Activated naive CD4-positive, alpha-beta T cell treated with anti-CD3 and anti-CD28 coated beads for 36 hours (primary cell): ENCODE measurements at regions not wholly inside any gene's neighbourhood (a gene's known extent, or its start where the extent isn't known, plus 50 kb on each side); places are given as distances from the start of the nearest gene placed in this dataset.

Source experiments
- CTCF ChIA-PET: fragments of 350-600 bp; sonication (Branson Sonifier 250); formaldehyde crosslinking; loops from one replicate; lab custom pipeline; 2021; ENCODE audit warnings: antibody characterized with exemption; lab: Charles Lee
- DNase-seq: peaks from one replicate; pipeline ENCODE4 v3.0.0-alpha.2; 2020
- H3K27ac Mint-ChIP-seq: one replicate; pipeline ENCODE4 v1.8.0; 2021; ENCODE audit warnings: mild to moderate bottlenecking, mixed read lengths
- H3K27me3 Mint-ChIP-seq: one replicate; pipeline ENCODE4 v1.8.0; 2021; ENCODE audit warnings: low read depth, mixed read lengths
- H3K36me3 Mint-ChIP-seq: one replicate; pipeline ENCODE4 v1.8.0; 2021; ENCODE audit warnings: low read depth, mixed read lengths
- H3K4me1 Mint-ChIP-seq: one replicate; pipeline ENCODE4 v1.8.0; 2021; ENCODE audit warnings: low read depth, mixed read lengths
- H3K4me3 Mint-ChIP-seq: one replicate; pipeline ENCODE4 v1.8.0; 2021; ENCODE audit warnings: mild to moderate bottlenecking, moderate library complexity, mixed read lengths
- H3K9me3 Mint-ChIP-seq: one replicate; pipeline ENCODE4 v1.8.0; 2021; ENCODE audit warnings: mixed read lengths
- intact Hi-C: fragments of 100-400 bp; cut with micrococcal nuclease; formaldehyde crosslinking; loops from one replicate; pipeline ENCODE4 v1.15.1; 2023

GRCh38 chr4:98786866-98787265, 128.5 kb upstream of the TSPAN5 start:
- H3K27me3 Mint-ChIP-seq = no peaks in the 10 kb centered on the region
- CTCF ChIA-PET = no interaction called here

DNA sequence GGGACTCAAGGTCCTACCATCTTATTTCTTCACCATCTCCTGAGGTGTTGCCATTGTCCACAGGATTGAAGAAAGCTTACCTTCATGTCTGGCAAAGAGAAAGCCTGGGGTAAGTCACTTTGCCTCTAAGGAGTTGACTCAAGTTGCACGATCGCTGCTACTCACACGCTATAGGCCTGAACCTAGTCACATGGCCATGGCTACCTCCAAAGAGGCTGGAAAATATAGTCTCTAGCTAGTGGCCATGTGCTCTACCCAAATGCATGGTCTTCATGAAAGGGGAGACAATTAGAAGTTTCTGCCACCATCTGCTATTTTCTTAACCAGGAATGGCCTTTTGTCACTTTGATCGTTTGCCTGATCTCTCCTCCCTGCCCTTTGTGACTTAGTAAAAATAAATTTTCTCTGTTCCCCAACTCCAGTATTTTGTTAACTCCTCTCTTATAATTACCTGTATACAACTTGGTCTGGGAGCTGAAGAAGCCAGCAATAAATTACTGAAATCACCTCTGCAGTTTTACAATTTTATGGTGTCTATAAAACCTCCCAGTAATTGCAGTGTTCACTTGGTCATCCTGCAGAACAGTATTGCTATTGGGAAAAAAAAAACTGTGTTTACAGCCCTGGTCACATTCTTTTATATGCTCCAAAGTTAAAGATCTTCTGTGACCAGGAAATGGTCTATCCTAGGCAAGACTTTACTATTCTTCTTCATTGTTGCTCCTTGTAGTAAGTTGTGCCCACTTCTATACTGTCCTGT, 126.7 kb upstream of the TSPAN5 start:
- Mint-ChIP-seq H3K9me3 (no peaks in the 10 kb centered on the region), H3K27me3 (no peaks in the 10 kb centered on the region), H3K36me3 (no peaks in the 10 kb centered on the region), H3K4me3 (no peak overlapping the region), H3K4me1 (no peaks in the 10 kb centered on the region), H3K27ac (no peak overlapping the region)
- no peak for DNase-seq
- CTCF ChIA-PET = no interaction called here
- intact Hi-C loops = no loop called here

More at GRCh38 chr4:98786866-98787265, 128.5 kb upstream of the TSPAN5 start:
- Mint-ChIP-seq H3K4me1 (no peaks in the 10 kb centered on the region), H3K27ac (no peak overlapping the region), H3K4me3 (no peak overlapping the region), H3K9me3 (no peaks in the 10 kb centered on the region), H3K36me3 (no peaks in the 10 kb centered on the region)
- no peak for DNase-seq
- intact Hi-C loops = no loop called here

DNA sequence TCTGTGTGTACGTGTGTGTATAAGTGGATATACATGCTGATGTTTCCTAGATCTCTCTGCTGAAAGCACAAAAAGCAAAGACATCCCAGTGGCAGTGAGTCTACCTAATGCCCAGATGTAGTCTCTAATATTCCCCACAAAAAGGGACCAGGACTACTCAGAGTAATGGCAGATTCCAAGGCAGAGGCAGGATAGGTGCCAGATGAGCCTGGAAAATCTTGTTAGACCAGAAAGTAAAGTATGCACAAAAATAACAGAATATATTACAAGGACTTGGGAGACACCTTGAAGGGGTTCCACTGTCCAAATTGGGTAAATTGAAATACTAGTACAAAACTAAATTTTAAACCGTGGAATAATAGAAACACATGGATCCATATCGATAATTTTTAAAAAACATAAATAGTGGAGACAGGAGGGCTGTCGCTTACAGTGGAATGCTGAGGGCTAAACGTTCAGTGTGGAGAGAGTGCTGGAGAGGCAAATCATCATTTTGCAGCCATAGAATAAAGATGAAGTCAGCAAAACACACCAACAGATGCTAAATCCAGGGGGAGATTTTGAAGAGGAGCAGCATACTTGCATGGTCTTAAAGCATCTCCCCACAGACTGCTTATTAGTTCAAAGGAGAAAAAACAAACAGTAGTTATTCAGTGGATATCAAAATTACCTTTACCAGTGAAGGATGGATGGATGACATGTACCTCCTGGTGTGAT, 123.4 kb upstream of the TSPAN5 start:
- DNase-seq = no peak
- intact Hi-C loops = no loop called here
- Mint-ChIP-seq H3K27ac (no peak overlapping the region), H3K36me3 (no peaks in the 10 kb centered on the region), H3K27me3 (no peaks in the 10 kb centered on the region), H3K4me1 (no peaks in the 10 kb centered on the region), H3K9me3 (no peaks in the 10 kb centered on the region), H3K4me3 (no peak overlapping the region)
- CTCF ChIA-PET = no interaction called here

GRCh38 chr4:98780926-98781325, 122.5 kb upstream of the TSPAN5 start:
- H3K4me1 Mint-ChIP-seq = no peaks in the 10 kb centered on the region
- intact Hi-C loops = no loop called here
- H3K4me3 Mint-ChIP-seq = no peak overlapping the region
- H3K27ac Mint-ChIP-seq = no peak overlapping the region
- no peaks in the 10 kb centered on the region for H3K36me3 Mint-ChIP-seq
- H3K9me3 Mint-ChIP-seq = no peaks in the 10 kb centered on the region
- DNase-seq = no peak
- CTCF ChIA-PET = no interaction called here
- no peaks in the 10 kb centered on the region for H3K27me3 Mint-ChIP-seq

DNA sequence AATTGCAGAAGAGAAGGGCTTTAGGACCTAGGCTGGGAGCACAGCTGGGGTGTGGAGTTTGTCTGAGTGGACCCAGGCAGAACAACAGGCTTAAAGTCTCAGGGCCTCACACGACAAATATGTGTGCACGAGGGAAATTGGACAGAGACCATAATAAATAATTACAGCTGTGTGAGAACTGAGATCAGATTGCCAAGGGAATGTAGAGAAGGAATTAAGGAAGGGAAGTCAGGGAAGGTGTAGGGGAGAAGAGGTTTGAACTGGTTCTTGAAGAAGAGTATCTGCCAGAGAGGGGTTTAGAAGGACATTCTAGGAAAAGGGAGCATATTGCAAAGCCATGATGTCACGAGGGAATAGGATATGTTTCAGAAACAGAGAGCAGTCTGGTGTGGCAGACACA, 120.7 kb upstream of the TSPAN5 start:
- CTCF ChIA-PET = no interaction called here
- Mint-ChIP-seq H3K4me3 (no peak overlapping the region), H3K27me3 (no peaks in the 10 kb centered on the region), H3K4me1 (no peaks in the 10 kb centered on the region), H3K36me3 (no peaks in the 10 kb centered on the region), H3K27ac (no peak overlapping the region), H3K9me3 (no peaks in the 10 kb centered on the region)
- no peak for DNase-seq
- intact Hi-C loops = no loop called here

DNA sequence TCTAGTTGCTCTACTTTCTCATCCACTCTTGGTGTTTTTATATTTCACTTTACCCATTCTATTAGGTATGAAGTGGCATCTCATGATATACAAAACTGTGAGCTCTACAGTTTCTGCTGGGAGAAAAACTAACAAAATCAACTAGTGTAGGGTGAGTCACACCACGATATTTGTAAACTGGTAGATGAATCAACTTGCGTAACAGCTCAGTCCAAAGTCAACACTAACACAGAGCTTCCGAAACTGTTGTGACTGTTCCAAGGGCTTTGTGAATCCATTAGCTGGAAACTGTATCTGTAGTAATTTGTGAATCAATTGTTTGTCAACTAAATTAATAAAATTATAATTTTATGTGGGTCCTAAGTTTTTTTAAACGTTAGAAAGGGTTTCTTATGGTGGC, 119.8 kb upstream of the TSPAN5 start:
- intact Hi-C loops = no loop called here
- H3K4me1 Mint-ChIP-seq = no peaks in the 10 kb centered on the region
- H3K36me3 Mint-ChIP-seq = no peaks in the 10 kb centered on the region
- no peaks in the 10 kb centered on the region for H3K9me3 Mint-ChIP-seq
- H3K27me3 Mint-ChIP-seq = no peaks in the 10 kb centered on the region
- CTCF ChIA-PET = no interaction called here
- no peak for DNase-seq
- no peak overlapping the region for H3K4me3 Mint-ChIP-seq
- no peak overlapping the region for H3K27ac Mint-ChIP-seq

DNA sequence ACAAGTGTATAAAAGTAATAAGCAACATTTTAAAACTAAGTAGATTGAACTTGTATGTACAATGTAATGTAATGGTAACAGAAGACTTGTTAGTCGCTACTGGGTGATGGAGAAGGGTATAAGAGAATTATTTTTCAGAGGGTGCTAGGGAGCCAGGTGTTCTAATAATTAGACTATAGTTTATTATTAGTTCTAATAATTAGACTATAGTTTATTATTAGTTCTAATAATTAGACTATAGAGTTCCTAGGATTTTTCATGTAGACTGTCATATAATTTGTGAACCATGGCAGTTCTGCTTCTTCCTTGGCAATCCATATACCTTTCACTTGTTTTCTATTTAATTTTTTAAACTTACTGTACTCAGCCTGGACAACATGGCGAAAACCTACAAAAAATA, 117.3 kb upstream of the TSPAN5 start:
- no peaks in the 10 kb centered on the region for H3K9me3 Mint-ChIP-seq
- H3K27me3 Mint-ChIP-seq = no peaks in the 10 kb centered on the region
- no peak overlapping the region for H3K27ac Mint-ChIP-seq
- CTCF ChIA-PET = no interaction called here
- H3K4me1 Mint-ChIP-seq = peaks cover 4% of the 10 kb centered on the region
- DNase-seq = no peak
- no peaks in the 10 kb centered on the region for H3K36me3 Mint-ChIP-seq
- no peak overlapping the region for H3K4me3 Mint-ChIP-seq
- intact Hi-C loops = no loop called here

DNA sequence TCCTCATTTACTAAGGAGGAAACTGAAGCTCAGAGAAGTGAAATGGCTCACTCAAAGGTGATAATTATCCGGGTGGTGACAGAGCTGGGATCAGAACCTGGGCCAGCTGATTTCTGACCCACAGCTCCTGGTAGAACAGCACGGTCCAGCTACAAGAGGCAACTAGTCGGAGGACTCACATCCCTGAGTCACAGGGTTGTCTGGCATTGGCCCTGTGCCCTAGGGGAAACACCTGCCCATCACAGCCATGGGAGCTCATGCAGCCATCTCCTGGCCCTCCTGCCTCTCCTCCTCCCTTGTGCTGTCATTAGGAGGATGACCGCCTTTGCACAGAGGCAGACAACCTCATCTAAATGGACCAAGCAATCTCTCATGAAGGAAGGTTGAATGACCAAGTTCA, 115.2 kb upstream of the TSPAN5 start:
- no peak overlapping the region for H3K27ac Mint-ChIP-seq
- H3K9me3 Mint-ChIP-seq = peaks cover 10% of the 10 kb centered on the region
- peaks cover 4% of the 10 kb centered on the region for H3K4me1 Mint-ChIP-seq
- H3K27me3 Mint-ChIP-seq = no peaks in the 10 kb centered on the region
- no peaks in the 10 kb centered on the region for H3K36me3 Mint-ChIP-seq
- CTCF ChIA-PET = interaction anchor here (0.8 to 0.9 kb wide), 2 partner anchors 116 to 623 kb away, joined by 3 read pairs; partner anchors contain the start of gene TSPAN5
- no peak for DNase-seq
- intact Hi-C loops = no loop called here
- no peak overlapping the region for H3K4me3 Mint-ChIP-seq

- Mint-ChIP-seq H3K4me3 (no peak overlapping the region), H3K9me3 (peaks cover 10% of the 10 kb centered on the region), H3K4me1 (peaks cover 4% of the 10 kb centered on the region), H3K36me3 (no peaks in the 10 kb centered on the region), H3K27me3 (no peaks in the 10 kb centered on the region), H3K27ac (no peak overlapping the region)
- CTCF ChIA-PET = interaction anchor here (0.6 kb wide), 1 partner anchor 101 kb away, joined by 3 read pairs; no protein-coding TSS in a partner anchor
- intact Hi-C loops = no loop called here
- DNase-seq = no peak
Measured at GRCh38 chr4:98771959-98772632, 113.7 kb upstream of the TSPAN5 start.

GRCh38 chr4:98765771-98766170, 107.4 kb upstream of the TSPAN5 start:
- no peak overlapping the region for H3K27ac Mint-ChIP-seq
- H3K4me1 Mint-ChIP-seq = no peaks in the 10 kb centered on the region
- no peak overlapping the region for H3K4me3 Mint-ChIP-seq
- H3K27me3 Mint-ChIP-seq = no peaks in the 10 kb centered on the region
- no peak for DNase-seq
- CTCF ChIA-PET = no interaction called here
- H3K36me3 Mint-ChIP-seq = peaks cover 1% of the 10 kb centered on the region
- intact Hi-C loops = no loop called here
- peaks cover 20% of the 10 kb centered on the region for H3K9me3 Mint-ChIP-seq

- no peak overlapping the region for H3K4me3 Mint-ChIP-seq
- no peaks in the 10 kb centered on the region for H3K9me3 Mint-ChIP-seq
- H3K4me1 Mint-ChIP-seq = peaks cover 3% of the 10 kb centered on the region
- intact Hi-C loops = no loop called here
- no peaks in the 10 kb centered on the region for H3K27me3 Mint-ChIP-seq
- CTCF ChIA-PET = interaction anchor here (0.6 kb wide), 1 partner anchor 247 kb away, joined by 3 read pairs; no protein-coding TSS in a partner anchor
- H3K27ac Mint-ChIP-seq = no peak overlapping the region
- no peak for DNase-seq
- no peaks in the 10 kb centered on the region for H3K36me3 Mint-ChIP-seq
Measured at GRCh38 chr4:98758182-98758581, 99.8 kb upstream of the TSPAN5 start.

DNA sequence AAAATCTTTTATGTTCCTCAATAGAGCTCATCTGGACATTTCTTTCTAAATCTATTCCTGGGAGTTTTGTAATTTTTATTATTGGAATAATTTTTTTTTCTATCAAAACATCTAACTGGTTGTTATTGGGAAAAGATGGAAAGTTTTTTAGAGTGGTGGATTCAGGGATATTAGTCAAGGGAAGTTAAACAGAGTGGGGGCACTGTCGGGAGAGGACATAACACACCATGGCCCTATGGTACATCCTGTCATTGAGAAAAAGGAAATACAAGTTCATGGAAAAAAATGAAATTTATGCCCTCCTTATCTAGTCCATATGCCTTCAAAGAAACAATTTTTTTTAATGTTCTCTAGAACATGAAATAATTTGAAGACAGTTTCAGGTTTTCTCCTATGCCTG, 96.3 kb upstream of the TSPAN5 start:
- no peak for DNase-seq
- Mint-ChIP-seq H3K36me3 (no peaks in the 10 kb centered on the region), H3K27me3 (no peaks in the 10 kb centered on the region), H3K27ac (no peak overlapping the region), H3K9me3 (no peaks in the 10 kb centered on the region), H3K4me1 (peaks cover under 1% of the 10 kb centered on the region), H3K4me3 (no peak overlapping the region)
- CTCF ChIA-PET = interaction anchor here (0.6 kb wide), 1 partner anchor 34 kb away, joined by 3 read pairs; no protein-coding TSS in a partner anchor
- intact Hi-C loops = no loop called here
